DND-41 (cell line): ENCODE measurements at regions not wholly inside any gene's neighbourhood (a gene's known extent, or its start where the extent isn't known, plus 50 kb on each side); places are given as distances from the start of the nearest gene placed in this dataset.

Source experiments
- CTCF ChIP-seq: IDR thresholded peaks from 2 replicates; pipeline ENCODE4 v1.5.1; 2012; ENCODE audit warnings: borderline replicate concordance, low read length, moderate library complexity, mild to moderate bottlenecking; ENCODE audit not compliant: poor library complexity, severe bottlenecking; ENCODE audit errors: extremely low read depth
- EZH2 ChIP-seq: IDR thresholded peaks from 3 replicates; pipeline ENCODE4 v1.6.1; 2012; ENCODE audit warnings: borderline replicate concordance, low read depth, mild to moderate bottlenecking, moderate library complexity, low read length, inconsistent platforms; ENCODE audit not compliant: severe bottlenecking

DNA sequence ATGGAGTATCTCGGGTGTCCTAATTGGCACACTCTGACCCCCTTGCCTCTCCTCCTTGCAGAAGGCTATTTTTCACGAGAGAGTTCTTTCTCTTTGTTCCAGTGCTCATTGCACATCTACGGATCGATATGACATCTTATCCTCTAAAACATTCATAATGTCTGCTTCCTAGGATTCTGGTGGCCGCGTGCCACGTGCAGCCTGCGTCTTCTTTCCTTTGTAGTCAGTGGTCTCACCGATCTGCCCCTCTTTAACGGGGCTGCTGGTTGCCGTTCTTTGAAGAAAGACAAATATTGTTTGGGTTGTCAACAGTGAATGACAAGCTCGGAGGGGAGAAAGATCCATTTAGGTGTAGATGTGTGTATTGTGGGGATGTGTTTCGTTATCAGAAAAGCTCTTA lies 252.4 kb upstream of the WWC1 start:
- TF ChIP-seq CTCF (no peak), EZH2 (no peak)
